Neural progenitor cell (in vitro differentiated cells): ENCODE measurements at regions not wholly inside any gene's neighbourhood (a gene's known extent, or its start where the extent isn't known, plus 50 kb on each side); places are given as distances from the start of the nearest gene placed in this dataset.

Experiments used
- DNase-seq: peaks from one replicate; pipeline ENCODE4 v3.0.0-alpha.2; 2016; ENCODE audit warnings: low spot score
- H2AFZ ChIP-seq: fragments of 200-600 bp; sonication (generic); replicated peaks from 2 replicates; pipeline ENCODE4 v1.6.1; 2016; ENCODE audit warnings: antibody characterized with exemption
- H3F3A ChIP-seq: fragments of 200-600 bp; sonication (generic); 2 replicates; pipeline ENCODE4 v1.6.1; 2016; ENCODE audit warnings: antibody characterized with exemption, low read depth
- H3K27ac ChIP-seq: fragments of 200-600 bp; sonication (generic); 2 replicates; pipeline ENCODE4 v1.5.1; 2016; ENCODE audit warnings: mild to moderate bottlenecking
- H3K27me3 ChIP-seq: fragments of 200-600 bp; sonication (generic); 2 replicates; pipeline ENCODE4 v1.6.1; 2016; ENCODE audit warnings: mild to moderate bottlenecking, moderate library complexity
- H3K36me3 ChIP-seq: fragments of 200-600 bp; sonication (generic); 2 replicates; pipeline ENCODE4 v1.5.1; 2016
- H3K4me1 ChIP-seq: fragments of 200-600 bp; sonication (generic); 2 replicates; pipeline ENCODE4 v1.6.1; 2016; ENCODE audit warnings: mixed run types
- H3K4me2 ChIP-seq: fragments of 200-600 bp; sonication (generic); 2 replicates; pipeline ENCODE4 v1.6.1; 2016
- H3K4me3 ChIP-seq: fragments of 200-600 bp; sonication (generic); 2 replicates; pipeline ENCODE4 v1.5.1; 2016
- H3K79me2 ChIP-seq: fragments of 200-600 bp; sonication (generic); 2 replicates; pipeline ENCODE4 v1.6.1; 2016; ENCODE audit warnings: low read depth
- H3K9ac ChIP-seq: fragments of 200-600 bp; sonication (generic); 2 replicates; pipeline ENCODE4 v1.6.1; 2016
- H3K9me3 ChIP-seq: fragments of 200-600 bp; sonication (generic); 2 replicates; pipeline ENCODE4 v1.5.1; 2016; ENCODE audit warnings: low read depth
- H4K20me1 ChIP-seq: fragments of 200-600 bp; sonication (generic); 2 replicates; pipeline ENCODE4 v1.6.1; 2016; ENCODE audit warnings: low read depth
- H3K27ac Mint-ChIP-seq: 3 replicates; pipeline ENCODE4 v1.8.0; 2021; ENCODE audit warnings: mixed read lengths
- H3K27me3 Mint-ChIP-seq: 2 replicates; pipeline ENCODE4 v1.8.0; 2022; ENCODE audit warnings: low read depth, mild to moderate bottlenecking, inconsistent platforms, moderate library complexity, mixed read lengths; ENCODE audit not compliant: insufficient read depth
- H3K36me3 Mint-ChIP-seq: 3 replicates; pipeline ENCODE4 v1.8.0; 2021; ENCODE audit warnings: mixed read lengths
- H3K4me1 Mint-ChIP-seq: 3 replicates; pipeline ENCODE4 v1.8.0; 2021; ENCODE audit warnings: mixed read lengths
- H3K4me3 Mint-ChIP-seq: 3 replicates; pipeline ENCODE4 v1.8.0; 2021; ENCODE audit warnings: mild to moderate bottlenecking, moderate library complexity, mixed read lengths
- H3K9me3 Mint-ChIP-seq: 3 replicates; pipeline ENCODE4 v1.8.0; 2020; ENCODE audit warnings: mixed read lengths
- EZH2 ChIP-seq: fragments of 200-600 bp; sonication (generic); IDR thresholded peaks from 2 replicates; pipeline ENCODE4 v1.6.1; 2017; ENCODE audit warnings: antibody characterized with exemption, mild to moderate bottlenecking, moderate library complexity
- EZH2phosphoT487 ChIP-seq: fragments of 200-600 bp; sonication (generic); IDR thresholded peaks from 2 replicates; pipeline ENCODE4 v1.6.1; 2017; ENCODE audit warnings: antibody characterized with exemption
- TF ChIP-seq, protein P1 (sequence below): fragments of 200-600 bp; sonication (generic); IDR thresholded peaks from 2 replicates; pipeline ENCODE4 v1.5.1; 2017; ENCODE audit warnings: antibody characterized with exemption, mild to moderate bottlenecking

GRCh38 chr11:39255648-39256047 lies 2203.8 kb downstream of the LRRC4C start:
- Histone ChIP-seq H3K4me1 (no peaks in the 10 kb centered on the region), H3K36me3 (no peaks in the 10 kb centered on the region), H3F3A (no peaks in the 10 kb centered on the region), H3K4me2 (no peak overlapping the region), H4K20me1 (no peaks in the 10 kb centered on the region), H3K27me3 (no peaks in the 10 kb centered on the region), H3K4me3 (no peak overlapping the region), H2AFZ (no peak overlapping the region), H3K9me3 (no peaks in the 10 kb centered on the region), H3K27ac (no peak overlapping the region), H3K79me2 (no peaks in the 10 kb centered on the region), H3K9ac (no peak overlapping the region)
- DNase-seq, result no peak
- Mint-ChIP-seq H3K4me3 (no peak overlapping the region), H3K9me3 (peaks cover 24% of the 10 kb centered on the region), H3K27me3 (peaks cover 5% of the 10 kb centered on the region), H3K4me1 (no peaks in the 10 kb centered on the region), H3K27ac (no peak overlapping the region), H3K36me3 (no peaks in the 10 kb centered on the region)
- TF ChIP-seq EZH2phosphoT487 (no peak), EZH2 (no peak)
- TF ChIP-seq, protein P1, sequence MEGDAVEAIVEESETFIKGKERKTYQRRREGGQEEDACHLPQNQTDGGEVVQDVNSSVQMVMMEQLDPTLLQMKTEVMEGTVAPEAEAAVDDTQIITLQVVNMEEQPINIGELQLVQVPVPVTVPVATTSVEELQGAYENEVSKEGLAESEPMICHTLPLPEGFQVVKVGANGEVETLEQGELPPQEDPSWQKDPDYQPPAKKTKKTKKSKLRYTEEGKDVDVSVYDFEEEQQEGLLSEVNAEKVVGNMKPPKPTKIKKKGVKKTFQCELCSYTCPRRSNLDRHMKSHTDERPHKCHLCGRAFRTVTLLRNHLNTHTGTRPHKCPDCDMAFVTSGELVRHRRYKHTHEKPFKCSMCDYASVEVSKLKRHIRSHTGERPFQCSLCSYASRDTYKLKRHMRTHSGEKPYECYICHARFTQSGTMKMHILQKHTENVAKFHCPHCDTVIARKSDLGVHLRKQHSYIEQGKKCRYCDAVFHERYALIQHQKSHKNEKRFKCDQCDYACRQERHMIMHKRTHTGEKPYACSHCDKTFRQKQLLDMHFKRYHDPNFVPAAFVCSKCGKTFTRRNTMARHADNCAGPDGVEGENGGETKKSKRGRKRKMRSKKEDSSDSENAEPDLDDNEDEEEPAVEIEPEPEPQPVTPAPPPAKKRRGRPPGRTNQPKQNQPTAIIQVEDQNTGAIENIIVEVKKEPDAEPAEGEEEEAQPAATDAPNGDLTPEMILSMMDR, result no peak

GRCh38 chr11:39249566-39250365 lies 2209.7 kb downstream of the LRRC4C start:
- Histone ChIP-seq H3K4me1 (no peaks in the 10 kb centered on the region), H4K20me1 (no peaks in the 10 kb centered on the region), H3K9me3 (no peaks in the 10 kb centered on the region), H3K36me3 (no peaks in the 10 kb centered on the region), H3K4me2 (no peak overlapping the region), H3K9ac (no peak overlapping the region), H3K27ac (no peak overlapping the region), H3F3A (no peaks in the 10 kb centered on the region), H3K27me3 (no peaks in the 10 kb centered on the region), H3K79me2 (no peaks in the 10 kb centered on the region), H2AFZ (no peak overlapping the region), H3K4me3 (no peak overlapping the region)
- TF ChIP-seq, protein P1, result no peak
- TF ChIP-seq EZH2 (no peak), EZH2phosphoT487 (no peak)
- Mint-ChIP-seq H3K27ac (no peak overlapping the region), H3K9me3 (peaks cover 6% of the 10 kb centered on the region), H3K4me3 (no peak overlapping the region), H3K36me3 (no peaks in the 10 kb centered on the region), H3K4me1 (no peaks in the 10 kb centered on the region), H3K27me3 (peaks cover 2% of the 10 kb centered on the region)
- DNase-seq, result no peak

- no peak overlapping the region for H3K4me3 Mint-ChIP-seq
- H3K36me3 Mint-ChIP-seq, result no peaks in the 10 kb centered on the region
- TF ChIP-seq EZH2, result no peak
- TF ChIP-seq, protein P1, result no peak
- TF ChIP-seq EZH2phosphoT487, result no peak
- Histone ChIP-seq H3K27me3 (no peaks in the 10 kb centered on the region), H3K4me1 (no peaks in the 10 kb centered on the region), H3K4me3 (no peak overlapping the region), H3K9me3 (no peaks in the 10 kb centered on the region), H3K36me3 (no peaks in the 10 kb centered on the region), H2AFZ (no peak overlapping the region), H3K27ac (no peak overlapping the region), H3K9ac (no peak overlapping the region), H3F3A (no peaks in the 10 kb centered on the region), H3K79me2 (no peaks in the 10 kb centered on the region), H3K4me2 (no peak overlapping the region), H4K20me1 (no peaks in the 10 kb centered on the region)
- H3K4me1 Mint-ChIP-seq, result no peaks in the 10 kb centered on the region
- DNase-seq, result no peak
- no peak overlapping the region for H3K27ac Mint-ChIP-seq
- peaks cover 2% of the 10 kb centered on the region for H3K9me3 Mint-ChIP-seq
- no peaks in the 10 kb centered on the region for H3K27me3 Mint-ChIP-seq
These were observed 2211.8 kb downstream of the LRRC4C start for GRCh38 chr11:39247570-39248137.
